Astrocyte of the spinal cord (primary cell): ENCODE measurements at regions not wholly inside any gene's neighbourhood (a gene's known extent, or its start where the extent isn't known, plus 50 kb on each side); places are given as distances from the start of the nearest gene placed in this dataset.

ENCODE experiments used
- DNase-seq: peaks from one replicate; pipeline ENCODE4 v3.0.0; 2011; ENCODE audit warnings: low read depth, low spot score
- H3K4me3 ChIP-seq: 2 replicates; pipeline ENCODE4 v1.5.1; 2011; ENCODE audit warnings: low read depth, mild to moderate bottlenecking, low read length, moderate library complexity
- in situ Hi-C: cut with HindIII; loops from 2 replicates; pipeline ENCODE4 v1.10.0; 2017; ENCODE audit warnings: low sequenced_read_pairs
- TF ChIP-seq, protein P1 (sequence below): IDR thresholded peaks from 2 replicates; pipeline ENCODE4 v1.5.1; 2012; ENCODE audit warnings: low read depth, mild to moderate bottlenecking, low read length, inconsistent platforms

DNA sequence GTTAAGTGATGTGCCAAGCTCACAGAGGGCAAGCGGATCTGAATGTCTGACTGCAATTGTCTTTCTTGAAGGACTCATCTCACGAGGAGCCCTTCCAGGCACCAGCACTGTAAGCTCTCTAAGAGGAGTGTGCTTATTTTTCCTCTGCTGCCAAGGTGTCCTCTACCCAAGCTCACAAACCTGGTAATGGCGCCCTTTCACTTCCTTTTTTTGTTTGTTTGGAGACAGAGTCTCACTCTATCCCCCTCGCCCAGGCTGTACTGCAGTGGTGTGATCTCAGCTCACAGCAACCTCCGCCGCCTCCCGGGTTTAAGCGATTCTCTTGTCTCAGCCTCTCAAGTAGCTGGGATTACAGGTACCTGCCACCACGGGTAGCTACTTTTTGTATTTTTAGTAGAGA is 233.8 kb downstream of the MAP2K4 start:
- in situ Hi-C loops = no loop called here
- TF ChIP-seq, protein P1, sequence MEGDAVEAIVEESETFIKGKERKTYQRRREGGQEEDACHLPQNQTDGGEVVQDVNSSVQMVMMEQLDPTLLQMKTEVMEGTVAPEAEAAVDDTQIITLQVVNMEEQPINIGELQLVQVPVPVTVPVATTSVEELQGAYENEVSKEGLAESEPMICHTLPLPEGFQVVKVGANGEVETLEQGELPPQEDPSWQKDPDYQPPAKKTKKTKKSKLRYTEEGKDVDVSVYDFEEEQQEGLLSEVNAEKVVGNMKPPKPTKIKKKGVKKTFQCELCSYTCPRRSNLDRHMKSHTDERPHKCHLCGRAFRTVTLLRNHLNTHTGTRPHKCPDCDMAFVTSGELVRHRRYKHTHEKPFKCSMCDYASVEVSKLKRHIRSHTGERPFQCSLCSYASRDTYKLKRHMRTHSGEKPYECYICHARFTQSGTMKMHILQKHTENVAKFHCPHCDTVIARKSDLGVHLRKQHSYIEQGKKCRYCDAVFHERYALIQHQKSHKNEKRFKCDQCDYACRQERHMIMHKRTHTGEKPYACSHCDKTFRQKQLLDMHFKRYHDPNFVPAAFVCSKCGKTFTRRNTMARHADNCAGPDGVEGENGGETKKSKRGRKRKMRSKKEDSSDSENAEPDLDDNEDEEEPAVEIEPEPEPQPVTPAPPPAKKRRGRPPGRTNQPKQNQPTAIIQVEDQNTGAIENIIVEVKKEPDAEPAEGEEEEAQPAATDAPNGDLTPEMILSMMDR = no peak
- DNase-seq = no peak
- no peak overlapping the region for H3K4me3 ChIP-seq

DNA sequence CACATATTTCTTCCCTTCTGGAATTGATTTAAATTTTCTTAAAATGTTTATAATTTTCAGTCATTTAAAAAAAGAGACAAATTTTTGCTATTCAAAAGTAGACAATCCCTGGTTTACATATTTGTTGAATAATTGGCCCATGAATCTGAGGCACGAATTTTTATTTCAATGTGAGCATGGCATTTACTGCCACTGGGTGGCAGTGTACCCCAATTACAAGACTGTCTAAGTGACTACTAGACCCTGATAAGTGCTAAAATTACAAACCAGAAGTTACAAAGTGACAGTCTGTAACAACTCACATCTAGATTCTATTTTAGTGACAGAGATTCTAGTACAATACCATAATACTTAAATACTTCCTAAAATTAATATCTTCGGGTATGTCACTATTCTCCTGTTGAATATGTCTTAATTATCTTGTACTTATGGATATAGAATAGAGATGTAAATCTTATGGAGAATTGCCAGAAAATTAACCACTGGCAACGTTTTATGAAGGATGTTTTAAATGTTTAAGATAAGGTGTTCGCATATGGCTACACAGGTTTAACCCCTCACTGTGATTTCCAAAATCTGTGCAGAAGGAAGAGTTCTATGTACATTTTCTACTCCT is 235.8 kb downstream of the MAP2K4 start:
- TF ChIP-seq, protein P1 = peak; percentile 70
- DNase-seq = peak; percentile 69
- in situ Hi-C loops = no loop called here
- H3K4me3 ChIP-seq = no peak overlapping the region

DNA sequence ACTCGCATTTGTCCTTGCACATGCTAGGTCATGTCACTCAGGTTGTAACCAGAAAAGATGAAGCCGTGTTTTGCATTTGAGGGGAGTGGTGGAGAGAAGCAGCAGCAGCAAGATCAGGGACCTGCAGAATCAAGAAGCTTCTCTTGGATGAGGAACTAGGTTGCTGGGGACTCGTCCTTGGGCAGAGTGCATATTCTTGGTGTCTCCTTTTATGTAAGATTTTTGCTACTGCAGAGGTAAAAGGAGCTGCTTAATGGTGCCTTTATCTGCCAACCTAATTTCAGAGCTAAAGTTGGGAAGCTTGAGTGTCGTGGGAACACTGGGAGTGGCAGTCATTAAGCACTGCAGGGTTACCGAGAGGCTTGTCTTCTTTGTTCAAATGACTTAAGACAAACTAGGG is 236.5 kb downstream of the MAP2K4 start:
- no peak for DNase-seq
- no peak overlapping the region for H3K4me3 ChIP-seq
- in situ Hi-C loops = no loop called here
- TF ChIP-seq, protein P1 = no peak

DNA sequence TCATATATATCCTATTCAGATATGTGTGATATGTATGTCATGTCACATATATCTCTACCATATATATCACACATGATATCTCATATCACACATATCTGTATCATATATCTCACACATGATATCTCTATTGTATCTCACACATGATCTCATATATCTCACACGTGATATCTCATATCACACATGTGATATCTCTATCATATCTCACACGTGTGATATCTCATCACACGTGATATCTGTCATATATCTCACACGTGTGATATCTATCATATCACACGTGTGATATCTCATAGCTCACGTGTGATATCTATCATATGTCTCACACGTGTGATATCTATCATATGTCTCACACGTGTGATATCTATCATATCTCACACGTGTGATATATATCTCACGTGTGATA is 240.7 kb downstream of the MAP2K4 start:
- in situ Hi-C loops = no loop called here
- no peak for DNase-seq
- TF ChIP-seq, protein P1 = no peak
- H3K4me3 ChIP-seq = no peak overlapping the region

DNA sequence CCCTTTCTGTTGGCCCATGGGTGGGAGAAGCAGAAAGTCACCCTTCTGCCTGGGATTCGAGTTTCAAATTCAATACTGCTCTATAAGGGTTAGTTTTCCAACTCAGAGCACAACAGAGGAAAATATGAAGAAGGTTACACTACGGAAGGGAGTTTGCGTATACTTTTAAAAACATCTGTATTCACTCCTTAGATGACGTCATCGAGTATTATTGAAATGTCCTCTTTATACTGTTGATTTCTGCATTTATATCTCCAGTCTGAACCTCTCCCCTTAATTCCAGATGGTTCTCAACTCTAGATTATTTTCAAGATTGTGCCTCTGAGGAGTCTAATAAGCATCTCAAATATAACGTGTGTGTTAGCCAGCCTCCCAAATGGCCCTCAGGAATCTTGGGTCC is 249.1 kb downstream of the MAP2K4 start:
- no peak overlapping the region for H3K4me3 ChIP-seq
- DNase-seq = no peak
- TF ChIP-seq, protein P1 = no peak
- in situ Hi-C loops = no loop called here

DNA sequence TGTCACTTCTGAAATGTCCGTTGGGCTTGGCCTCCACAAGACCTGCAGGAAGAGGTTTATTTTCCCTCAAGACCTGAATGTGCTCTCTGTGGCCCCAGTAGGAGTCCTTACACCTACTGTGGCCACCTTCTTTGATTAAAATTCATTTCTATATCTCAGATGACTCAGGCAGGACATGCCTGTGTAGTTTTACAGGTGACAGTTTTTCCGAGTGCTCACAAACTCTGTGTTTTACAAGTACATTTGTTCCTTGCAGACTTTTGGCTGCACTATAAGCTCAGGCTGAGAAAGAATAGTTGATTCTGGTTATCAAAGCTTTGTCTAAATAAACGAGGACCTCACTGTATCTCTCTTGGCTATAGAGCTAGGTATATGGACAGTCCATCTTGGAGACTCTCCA is 257.1 kb downstream of the MAP2K4 start:
- DNase-seq = no peak
- in situ Hi-C loops = no loop called here
- H3K4me3 ChIP-seq = no peak overlapping the region
- TF ChIP-seq, protein P1 = no peak
